ENCODE measurements at regions not wholly inside any gene's neighbourhood (a gene's known extent, or its start where the extent isn't known, plus 50 kb on each side); places are given as distances from the start of the nearest gene placed in this dataset.

DNA sequence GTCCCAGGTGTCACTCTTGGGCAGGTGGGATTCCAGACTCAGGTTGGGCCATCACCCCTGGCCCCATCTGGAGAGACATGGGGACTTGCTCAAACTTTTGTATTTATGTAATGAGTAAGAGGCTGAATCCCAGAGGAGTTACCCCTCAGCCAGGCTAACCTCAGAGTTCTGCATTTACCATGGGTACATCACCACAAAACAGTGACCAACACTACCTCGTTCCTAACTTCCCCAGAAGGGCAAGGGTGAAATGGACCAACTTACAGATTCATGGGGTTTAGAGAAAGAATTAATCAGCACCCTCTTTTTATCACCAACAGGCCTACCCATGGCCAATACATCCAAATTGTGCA, 259.9 kb upstream of the MARCKS start:
- no peak for DNase-seq
- H3K4me1 ChIP-seq = peaks cover 0 to 26% (median 0%) of the 10 kb centered on the region in 3 donors
- TF ChIP-seq, protein P1, sequence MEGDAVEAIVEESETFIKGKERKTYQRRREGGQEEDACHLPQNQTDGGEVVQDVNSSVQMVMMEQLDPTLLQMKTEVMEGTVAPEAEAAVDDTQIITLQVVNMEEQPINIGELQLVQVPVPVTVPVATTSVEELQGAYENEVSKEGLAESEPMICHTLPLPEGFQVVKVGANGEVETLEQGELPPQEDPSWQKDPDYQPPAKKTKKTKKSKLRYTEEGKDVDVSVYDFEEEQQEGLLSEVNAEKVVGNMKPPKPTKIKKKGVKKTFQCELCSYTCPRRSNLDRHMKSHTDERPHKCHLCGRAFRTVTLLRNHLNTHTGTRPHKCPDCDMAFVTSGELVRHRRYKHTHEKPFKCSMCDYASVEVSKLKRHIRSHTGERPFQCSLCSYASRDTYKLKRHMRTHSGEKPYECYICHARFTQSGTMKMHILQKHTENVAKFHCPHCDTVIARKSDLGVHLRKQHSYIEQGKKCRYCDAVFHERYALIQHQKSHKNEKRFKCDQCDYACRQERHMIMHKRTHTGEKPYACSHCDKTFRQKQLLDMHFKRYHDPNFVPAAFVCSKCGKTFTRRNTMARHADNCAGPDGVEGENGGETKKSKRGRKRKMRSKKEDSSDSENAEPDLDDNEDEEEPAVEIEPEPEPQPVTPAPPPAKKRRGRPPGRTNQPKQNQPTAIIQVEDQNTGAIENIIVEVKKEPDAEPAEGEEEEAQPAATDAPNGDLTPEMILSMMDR (IDR thresholded peaks at IDR 0.05) = no peak
- no peak for TF ChIP-seq POLR2A (IDR thresholded peaks at IDR 0.05)
- no peaks in the 10 kb centered on the region for H3K9me3 ChIP-seq
- 56 to 78% methylated on average over 1 of the region's 1 CpG for WGBS, 2 donors
- intact Hi-C loops (cut with DNase I) = no loop called here
- peak overlapping the region; percentile 4 to 53 (median 37) for H3K27ac ChIP-seq
- H3K4me3 ChIP-seq = no peak overlapping the region
- H3K36me3 ChIP-seq = no peaks in the 10 kb centered on the region
- H3K27me3 ChIP-seq = no peaks in the 10 kb centered on the region

DNA sequence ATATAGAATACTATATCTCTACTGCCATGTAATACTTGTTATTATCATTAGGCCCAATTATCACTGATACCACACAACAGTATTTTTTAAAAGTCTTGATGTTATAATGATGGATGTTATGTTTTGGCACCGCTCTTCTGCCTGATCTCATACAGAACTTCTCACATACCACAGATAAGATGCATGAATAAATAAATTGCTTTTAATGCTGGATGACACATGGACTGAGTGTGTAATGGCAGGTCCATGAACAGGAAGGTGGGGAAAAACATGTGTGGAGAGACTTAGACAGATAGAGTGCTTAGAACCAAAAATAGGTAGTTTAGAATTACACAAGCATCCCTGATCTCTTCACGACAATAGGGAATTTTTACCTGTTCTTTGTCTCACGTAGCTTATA, 258.4 kb upstream of the MARCKS start:
- Histone ChIP-seq H3K27me3 (no peaks in the 10 kb centered on the region), H3K4me1 (peaks cover 0 to 19% (median 0%) of the 10 kb centered on the region in 3 donors), H3K36me3 (no peaks in the 10 kb centered on the region), H3K4me3 (no peak overlapping the region), H3K9me3 (no peaks in the 10 kb centered on the region), H3K27ac (no peak overlapping the region)
- 91 to 93% methylated on average over 3 of the region's 3 CpGs for WGBS, 2 donors
- no peak for DNase-seq
- intact Hi-C loops (cut with DNase I) = no loop called here
- TF ChIP-seq POLR2A (IDR thresholded peaks at IDR 0.05) = no peak
- TF ChIP-seq, protein P1 (IDR thresholded peaks at IDR 0.05) = no peak

DNA sequence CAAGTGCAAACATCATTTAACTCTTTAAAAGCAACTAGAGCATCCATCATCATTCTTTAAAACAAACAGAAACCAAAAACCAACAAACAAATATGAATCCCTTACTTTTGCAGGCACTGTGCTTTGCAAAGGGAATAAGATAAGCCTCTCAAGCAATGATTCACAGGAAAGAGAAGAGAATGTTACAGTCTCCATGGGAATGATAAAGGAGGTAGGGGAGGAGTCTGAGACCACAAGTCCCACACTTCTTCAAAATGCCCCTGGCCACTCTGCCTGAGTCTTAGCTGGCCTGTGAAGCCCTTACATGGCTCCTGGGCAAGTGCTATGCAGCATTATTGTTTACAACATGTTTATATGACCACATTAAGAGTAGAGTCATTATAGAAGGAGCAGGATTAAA, 257.7 kb upstream of the MARCKS start:
- Histone ChIP-seq H3K4me1 (peaks cover 0 to 19% (median 0%) of the 10 kb centered on the region in 3 donors), H3K27me3 (no peaks in the 10 kb centered on the region), H3K4me3 (no peak overlapping the region), H3K27ac (no peak overlapping the region), H3K9me3 (no peaks in the 10 kb centered on the region), H3K36me3 (no peaks in the 10 kb centered on the region)
- no peak for TF ChIP-seq POLR2A (IDR thresholded peaks at IDR 0.05)
- TF ChIP-seq, protein P1 (IDR thresholded peaks at IDR 0.05) = no peak
- DNase-seq = no peak
- intact Hi-C loops (cut with DNase I) = no loop called here

DNA sequence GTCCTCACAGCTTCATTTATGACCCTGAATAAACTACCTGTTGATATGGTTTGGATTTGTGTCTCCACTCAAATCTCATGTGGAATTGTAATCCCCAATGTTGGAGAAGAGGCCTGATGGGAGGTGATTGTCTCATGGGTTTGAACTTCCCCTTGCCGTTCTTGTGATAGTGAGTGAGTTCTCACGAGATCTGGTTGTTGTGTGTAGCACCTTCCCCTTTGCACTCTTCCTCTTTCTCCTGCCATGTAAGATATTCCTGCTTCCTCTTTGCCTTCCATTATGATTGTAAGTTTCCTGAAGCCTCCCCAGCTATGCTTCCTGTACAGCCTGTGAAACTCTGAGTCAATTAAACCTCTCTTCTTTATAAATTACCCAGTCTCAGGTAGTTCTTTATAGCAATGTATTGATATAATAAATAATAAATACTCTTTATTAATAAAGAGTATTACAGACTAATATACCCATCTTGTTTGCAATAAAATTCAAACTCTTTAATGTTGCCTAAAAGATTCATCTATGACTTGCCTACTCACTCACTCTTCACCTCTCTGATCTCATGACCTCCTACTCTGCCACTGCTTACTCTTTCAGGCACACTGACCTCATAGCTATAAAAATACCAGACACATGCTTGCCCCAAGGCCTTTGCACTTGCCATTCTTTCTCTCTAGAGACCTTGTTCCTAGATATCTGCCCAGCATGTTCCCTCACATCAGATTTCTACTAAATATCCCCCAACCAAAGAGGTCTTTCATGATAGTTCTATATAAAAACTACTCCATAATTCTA, 256.4 kb upstream of the MARCKS start:
- H3K27me3 ChIP-seq = no peaks in the 10 kb centered on the region
- no peak for DNase-seq
- H3K36me3 ChIP-seq = no peaks in the 10 kb centered on the region
- no peaks in the 10 kb centered on the region for H3K9me3 ChIP-seq
- intact Hi-C loops (cut with DNase I) = no loop called here
- no peak overlapping the region for H3K4me3 ChIP-seq
- WGBS, 2 donors = 78 to 82% methylated on average over 2 of the region's 2 CpGs
- TF ChIP-seq POLR2A (IDR thresholded peaks at IDR 0.05) = no peak
- TF ChIP-seq, protein P1 (IDR thresholded peaks at IDR 0.05) = no peak
- peaks cover 0 to 16% (median 0%) of the 10 kb centered on the region in 3 donors for H3K4me1 ChIP-seq
- no peak overlapping the region for H3K27ac ChIP-seq

DNA sequence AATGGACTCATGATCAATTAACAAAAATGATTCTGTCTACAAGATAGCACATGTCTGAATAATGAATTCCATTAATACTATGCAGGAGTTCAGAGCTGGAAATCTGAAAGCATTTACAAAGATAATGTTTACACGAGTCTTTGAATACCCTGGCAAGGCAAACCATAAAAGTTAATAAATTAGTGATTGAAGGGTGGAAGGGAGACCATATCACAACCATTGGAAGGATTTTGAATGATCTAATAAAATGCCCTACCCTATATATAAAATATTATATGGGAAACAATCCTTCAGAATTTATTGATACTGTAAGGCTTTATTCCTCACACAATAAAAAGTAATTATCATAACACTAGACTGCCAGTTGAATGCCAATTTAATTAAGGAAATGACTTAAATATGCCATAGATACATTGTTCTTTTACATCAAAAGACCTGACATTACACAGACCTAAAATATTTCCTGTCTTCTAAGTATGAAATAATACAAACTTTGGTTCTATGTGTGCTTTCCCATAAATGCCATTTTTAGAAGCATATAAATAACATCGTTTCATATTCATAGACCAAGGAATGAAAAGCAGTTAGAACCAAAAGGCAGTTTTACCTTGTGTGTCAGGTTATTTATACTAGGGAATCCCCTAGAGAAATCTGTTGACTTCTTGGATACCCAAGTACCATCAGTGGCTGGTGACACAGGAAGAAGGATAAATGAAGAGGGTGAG, 249.2 kb upstream of the MARCKS start:
- no peak for DNase-seq
- peaks cover 0 to 10% (median 0%) of the 10 kb centered on the region in 3 donors for H3K4me1 ChIP-seq
- H3K36me3 ChIP-seq = no peaks in the 10 kb centered on the region
- 53 to 55% methylated on average over 2 of the region's 2 CpGs for WGBS, 2 donors
- H3K4me3 ChIP-seq = no peak overlapping the region
- no peaks in the 10 kb centered on the region for H3K27me3 ChIP-seq
- TF ChIP-seq, protein P1 (IDR thresholded peaks at IDR 0.05) = no peak
- no peak for TF ChIP-seq POLR2A (IDR thresholded peaks at IDR 0.05)
- H3K27ac ChIP-seq = no peak overlapping the region
- intact Hi-C loops (cut with DNase I) = no loop called here
- H3K9me3 ChIP-seq = no peaks in the 10 kb centered on the region

Data from esophagus squamous epithelium (tissue), 5 donors.